ENCODE measurements at regions not wholly inside any gene's neighbourhood (a gene's known extent, or its start where the extent isn't known, plus 50 kb on each side); places are given as distances from the start of the nearest gene placed in this dataset.

GRCh38 chr2:64787019-64787365, 133.3 kb upstream of the SERTAD2 start:
- no peak for DNase-seq
- Histone ChIP-seq H3K9me3 (no peaks in the 10 kb centered on the region), H3K4me3 (no peak overlapping the region), H3K36me3 (no peaks in the 10 kb centered on the region), H3K4me1 (no peaks in the 10 kb centered on the region), H3K27me3 (no peaks in the 10 kb centered on the region), H3K27ac (no peak overlapping the region)
- intact Hi-C loops (cut with DNase I; ENCODE audit: low total_unique reads): no loop called here
- TF ChIP-seq, protein P1, sequence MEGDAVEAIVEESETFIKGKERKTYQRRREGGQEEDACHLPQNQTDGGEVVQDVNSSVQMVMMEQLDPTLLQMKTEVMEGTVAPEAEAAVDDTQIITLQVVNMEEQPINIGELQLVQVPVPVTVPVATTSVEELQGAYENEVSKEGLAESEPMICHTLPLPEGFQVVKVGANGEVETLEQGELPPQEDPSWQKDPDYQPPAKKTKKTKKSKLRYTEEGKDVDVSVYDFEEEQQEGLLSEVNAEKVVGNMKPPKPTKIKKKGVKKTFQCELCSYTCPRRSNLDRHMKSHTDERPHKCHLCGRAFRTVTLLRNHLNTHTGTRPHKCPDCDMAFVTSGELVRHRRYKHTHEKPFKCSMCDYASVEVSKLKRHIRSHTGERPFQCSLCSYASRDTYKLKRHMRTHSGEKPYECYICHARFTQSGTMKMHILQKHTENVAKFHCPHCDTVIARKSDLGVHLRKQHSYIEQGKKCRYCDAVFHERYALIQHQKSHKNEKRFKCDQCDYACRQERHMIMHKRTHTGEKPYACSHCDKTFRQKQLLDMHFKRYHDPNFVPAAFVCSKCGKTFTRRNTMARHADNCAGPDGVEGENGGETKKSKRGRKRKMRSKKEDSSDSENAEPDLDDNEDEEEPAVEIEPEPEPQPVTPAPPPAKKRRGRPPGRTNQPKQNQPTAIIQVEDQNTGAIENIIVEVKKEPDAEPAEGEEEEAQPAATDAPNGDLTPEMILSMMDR (IDR thresholded peaks at IDR 0.05): no peak
- no peak for TF ChIP-seq POLR2A (IDR thresholded peaks at IDR 0.05)

DNA sequence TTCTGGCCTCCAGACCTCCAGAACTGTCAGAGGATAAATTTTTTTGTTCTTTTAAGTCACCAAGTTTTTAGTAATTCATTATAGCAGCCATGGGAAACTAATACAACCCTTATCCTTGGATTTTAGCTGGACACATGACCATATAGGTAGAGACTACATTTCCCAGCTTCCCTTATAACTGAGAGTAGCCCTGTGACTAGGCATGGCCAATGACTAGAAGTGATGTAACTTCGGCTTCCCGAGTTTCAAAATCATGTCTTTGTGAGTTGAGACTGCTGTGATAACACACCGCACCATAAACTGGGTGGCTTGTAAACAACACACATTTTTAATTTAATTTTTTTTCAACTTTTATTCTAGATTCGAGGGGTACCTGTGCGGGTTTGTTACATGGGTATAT, 134.0 kb upstream of the SERTAD2 start:
- Histone ChIP-seq H3K27ac (no peak overlapping the region), H3K9me3 (no peaks in the 10 kb centered on the region), H3K4me3 (no peak overlapping the region), H3K36me3 (no peaks in the 10 kb centered on the region), H3K27me3 (no peaks in the 10 kb centered on the region), H3K4me1 (no peaks in the 10 kb centered on the region)
- intact Hi-C loops (cut with DNase I; ENCODE audit: low total_unique reads): no loop called here
- TF ChIP-seq, protein P1 (IDR thresholded peaks at IDR 0.05): no peak
- TF ChIP-seq POLR2A (IDR thresholded peaks at IDR 0.05): no peak
- no peak for DNase-seq

GRCh38 chr2:64789466-64790320, 136.0 kb upstream of the SERTAD2 start:
- TF ChIP-seq, protein P1 (IDR thresholded peaks at IDR 0.05): no peak
- no peak for TF ChIP-seq POLR2A (IDR thresholded peaks at IDR 0.05)
- no peak overlapping the region for H3K27ac ChIP-seq
- intact Hi-C loops (cut with DNase I; ENCODE audit: low total_unique reads): no loop called here
- H3K4me3 ChIP-seq: no peak overlapping the region
- H3K27me3 ChIP-seq: no peaks in the 10 kb centered on the region
- no peaks in the 10 kb centered on the region for H3K36me3 ChIP-seq
- no peak for DNase-seq
- H3K9me3 ChIP-seq: no peaks in the 10 kb centered on the region
- no peaks in the 10 kb centered on the region for H3K4me1 ChIP-seq

GRCh38 chr2:64792300-64792699, 138.6 kb upstream of the SERTAD2 start:
- intact Hi-C loops (cut with DNase I; ENCODE audit: low total_unique reads): no loop called here
- H3K4me3 ChIP-seq: no peak overlapping the region
- DNase-seq: no peak
- no peaks in the 10 kb centered on the region for H3K27me3 ChIP-seq
- H3K36me3 ChIP-seq: no peaks in the 10 kb centered on the region
- TF ChIP-seq, protein P1 (IDR thresholded peaks at IDR 0.05): peak in 3 of 4 experiments; percentile 10 to 36 (median 18)
- TF ChIP-seq POLR2A (IDR thresholded peaks at IDR 0.05): no peak
- H3K27ac ChIP-seq: no peak overlapping the region
- H3K9me3 ChIP-seq: no peaks in the 10 kb centered on the region
- H3K4me1 ChIP-seq: no peaks in the 10 kb centered on the region

- Histone ChIP-seq H3K9me3 (no peaks in the 10 kb centered on the region), H3K27ac (no peak overlapping the region), H3K27me3 (no peaks in the 10 kb centered on the region), H3K4me1 (no peaks in the 10 kb centered on the region), H3K4me3 (no peak overlapping the region), H3K36me3 (no peaks in the 10 kb centered on the region)
- no peak for DNase-seq
- intact Hi-C loops (cut with DNase I; ENCODE audit: low total_unique reads): no loop called here
- TF ChIP-seq, protein P1 (IDR thresholded peaks at IDR 0.05): no peak
- no peak for TF ChIP-seq POLR2A (IDR thresholded peaks at IDR 0.05)
Observed at GRCh38 chr2:64792995-64793639, 139.4 kb upstream of the SERTAD2 start.
